HCT116 (cell line): ENCODE measurements at regions not wholly inside any gene's neighbourhood (a gene's known extent, or its start where the extent isn't known, plus 50 kb on each side); places are given as distances from the start of the nearest gene placed in this dataset.

Experiments used
- ATAC-seq: fragments of 200-7000 bp; cut with Tn5 transposase; 2 replicates; pipeline ENCODE4 v1.9.1; 2020; ENCODE audit warnings: mild to moderate bottlenecking, moderate library complexity
- BruUV-seq: library from RNA; stranded (reverse); fragments of 400-500 nt; replicated peaks from 2 replicates; lab custom pipeline; 2021; lab: Mats Ljungman, UMichigan
- CTCF ChIA-PET: fragments of 300-600 bp; sonication (Branson Sonifier 250); formaldehyde crosslinking; loops from one replicate; lab custom pipeline; 2021; ENCODE audit warnings: antibody characterized with exemption; lab: Charles Lee
- POLR2A ChIA-PET: fragments of 300-600, 350-600 bp; sonication (Branson Sonifier 250); formaldehyde crosslinking; loops from one replicate; lab custom pipeline; 2021; ENCODE audit warnings: antibody characterized with exemption; lab: Charles Lee
- RAD21 ChIA-PET, 2 experiments: fragments of 300-600 bp; sonication (Branson Sonifier 250); formaldehyde crosslinking; loops; one replicate each; lab custom pipeline; 2023; ENCODE audit warnings: low total read pairs in 2 of 2; ENCODE audit not compliant: uncharacterized antibody in 2 of 2, unreplicated experiment in 2 of 2, low non-redundant PET in 1 of 2; lab: Charles Lee
- DNase-seq: peaks from one replicate; pipeline ENCODE4 v3.0.0-alpha.2; 2010; ENCODE audit warnings: low read depth, low spot score
- H2AFZ ChIP-seq: fragments of 200-600 bp; shearing (Covaris generic), sonication (generic); 2 replicates; pipeline ENCODE4 v1.6.1; 2017; ENCODE audit warnings: low read depth, mixed run types, mixed read lengths, antibody characterized with exemption, low read length; ENCODE audit not compliant: poor library complexity, severe bottlenecking
- H3K27ac ChIP-seq: 2 replicates; pipeline ENCODE4 v1.5.1; 2012; ENCODE audit warnings: low read depth, low read length
- H3K27me3 ChIP-seq: fragments of 200-600 bp; sonication (generic); 2 replicates; pipeline ENCODE4 v1.6.1; 2016; ENCODE audit warnings: mixed run types, low read length, mixed read lengths; ENCODE audit not compliant: insufficient read depth
- H3K36me3 ChIP-seq, 2 experiments: fragments of 200-500 bp in 1 of 2; fragments of 200-600 bp in 1 of 2; sonication (Bioruptor generic) in 1 of 2; sonication (generic) in 1 of 2; 2 replicates each; pipeline versions ENCODE4 v1.5.1 to v1.6.1; 2014 to 2016; ENCODE audit warnings: low read length in 2 of 2, inconsistent platforms in 1 of 2, mixed read lengths in 1 of 2, mixed run types in 1 of 2; ENCODE audit not compliant: insufficient read depth in 2 of 2, control insufficient read depth in 1 of 2
- H3K4me1 ChIP-seq, 2 experiments: fragments of 200-600 bp in 1 of 2; sonication (generic) in 1 of 2; 2 replicates each; pipeline versions ENCODE4 v1.5.1 to v1.6.1; 2012 to 2017; ENCODE audit warnings: low read length in 2 of 2, inconsistent platforms in 1 of 2, mild to moderate bottlenecking in 1 of 2, mixed read lengths in 1 of 2, mixed run types in 1 of 2, moderate library complexity in 1 of 2; ENCODE audit not compliant: insufficient read depth in 2 of 2, control insufficient read depth in 1 of 2
- H3K4me2 ChIP-seq: fragments of 200-600 bp; sonication (generic); 2 replicates; pipeline ENCODE4 v1.6.1; 2017; ENCODE audit warnings: mixed run types, low read length, mixed read lengths
- H3K4me3 ChIP-seq, 2 experiments: fragments of 200-600 bp in 1 of 2; sonication (generic) in 1 of 2; replicated peaks in 1 of 2; 2 replicates each; pipeline ENCODE4 v1.5.1; 2011 to 2016; ENCODE audit warnings: low read length in 2 of 2, control low read depth in 1 of 2, low read depth in 1 of 2, mild to moderate bottlenecking in 1 of 2, mixed read lengths in 1 of 2, mixed run types in 1 of 2
- H3K79me2 ChIP-seq: fragments of 200-600 bp; sonication (generic); 2 replicates; pipeline ENCODE4 v1.6.1; 2017; ENCODE audit warnings: mild to moderate bottlenecking, mixed run types, low read length, moderate library complexity, mixed read lengths; ENCODE audit not compliant: insufficient read depth
- H3K9ac ChIP-seq: fragments of 200-600 bp; sonication (generic); 2 replicates; pipeline ENCODE4 v1.6.1; 2016; ENCODE audit warnings: low read length, mixed read lengths
- H3K9me2 ChIP-seq: fragments of 200-600 bp; sonication (generic), shearing (Covaris generic); 2 replicates; pipeline ENCODE4 v1.6.1; 2017; ENCODE audit warnings: mixed run types, mild to moderate bottlenecking, moderate library complexity; ENCODE audit not compliant: insufficient read depth
- H3K9me3 ChIP-seq, 2 experiments: fragments of 200-500 bp in 1 of 2; fragments of 200-600 bp in 1 of 2; sonication (Bioruptor generic) in 1 of 2; sonication (generic) in 1 of 2; 2 replicates each; pipeline ENCODE4 v1.6.1; 2014 to 2017; ENCODE audit warnings: low read length in 2 of 2, mixed read lengths in 2 of 2, inconsistent platforms in 1 of 2, low read depth in 1 of 2, mild to moderate bottlenecking in 1 of 2, mixed run types in 1 of 2, moderate library complexity in 1 of 2; ENCODE audit not compliant: control insufficient read depth in 1 of 2, insufficient read depth in 1 of 2
- H4K20me1 ChIP-seq: fragments of 200-600 bp; sonication (generic), shearing (Covaris generic); 2 replicates; pipeline ENCODE4 v1.6.1; 2017; ENCODE audit warnings: mixed run types, mild to moderate bottlenecking, moderate library complexity; ENCODE audit not compliant: insufficient read depth
- FOSL1 ChIP-seq: IDR thresholded peaks from 2 replicates; pipeline ENCODE4 v1.6.1; 2012; ENCODE audit warnings: low read depth
- RAD21 ChIP-seq: IDR thresholded peaks from 2 replicates; pipeline ENCODE4 v1.6.1; 2012; ENCODE audit warnings: low read depth, mild to moderate bottlenecking
- SIN3A ChIP-seq: IDR thresholded peaks from 2 replicates; pipeline ENCODE4 v1.6.1; 2012; ENCODE audit warnings: low read depth
- SP1 ChIP-seq: IDR thresholded peaks from 2 replicates; pipeline ENCODE4 v1.6.1; 2012; ENCODE audit warnings: low read depth
- ZFX ChIP-seq: fragments of 450-650 bp; IDR thresholded peaks from 2 replicates; pipeline ENCODE4 v1.6.1; 2017
- intact Hi-C: fragments of 100-400 bp; cut with micrococcal nuclease; formaldehyde crosslinking; loops from 2 replicates; pipeline ENCODE4 v1.10.0; 2022
- TF ChIP-seq, protein P1 (sequence below): IDR thresholded peaks from 2 replicates; pipeline ENCODE4 v1.6.1; 2011; ENCODE audit warnings: mild to moderate bottlenecking, low read length, moderate library complexity; ENCODE audit not compliant: insufficient replicate concordance; ENCODE audit errors: extremely low read depth
- TF ChIP-seq, protein P2 (sequence below), 3 experiments: fragments of 200-600 bp in 1 of 3; sonication (generic) in 1 of 3; IDR thresholded peaks in 2 of 3; conservative IDR thresholded peaks in 1 of 3; 2 replicates each; pipeline ENCODE4 v1.5.1; 2012 to 2017; ENCODE audit warnings: low read depth in 2 of 3, low read length in 2 of 3, antibody characterized with exemption in 1 of 3, borderline replicate concordance in 1 of 3, control low read depth in 1 of 3, mild to moderate bottlenecking in 1 of 3, mixed read lengths in 1 of 3, mixed run types in 1 of 3, moderate library complexity in 1 of 3; ENCODE audit not compliant: insufficient read depth in 1 of 3

DNA sequence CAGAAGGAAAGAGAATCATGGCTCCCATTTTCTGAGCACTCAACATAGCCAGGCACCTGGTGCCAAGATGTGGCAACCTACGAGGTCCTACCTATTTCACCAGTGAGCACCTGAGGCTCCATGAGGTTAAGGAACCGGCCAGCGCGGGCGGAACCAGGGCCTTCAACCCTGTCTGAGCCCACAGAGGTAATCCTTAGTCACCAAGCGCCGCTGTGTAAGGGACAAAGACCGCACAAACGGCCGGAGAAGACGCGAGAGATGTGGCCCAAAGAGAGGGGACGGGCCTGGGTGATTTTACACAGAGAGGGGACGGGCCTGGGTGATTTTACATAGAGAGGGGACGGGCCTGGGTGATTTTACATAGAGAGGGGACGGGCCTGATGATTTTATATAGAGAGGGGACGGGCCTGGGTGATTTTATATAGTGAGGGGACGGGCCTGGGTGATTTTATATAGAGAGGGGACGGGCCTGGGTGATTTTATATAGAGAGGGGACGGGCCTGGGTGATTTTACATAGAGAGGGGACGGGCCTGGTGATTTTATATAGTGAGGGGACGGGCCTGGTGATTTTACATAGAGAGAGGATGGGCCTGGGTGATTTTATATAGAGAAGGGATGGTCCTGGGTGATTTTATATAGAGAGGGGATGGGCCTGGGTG lies 114.2 kb downstream of the SMIM20 start (continued):
- TF ChIP-seq, protein P1, sequence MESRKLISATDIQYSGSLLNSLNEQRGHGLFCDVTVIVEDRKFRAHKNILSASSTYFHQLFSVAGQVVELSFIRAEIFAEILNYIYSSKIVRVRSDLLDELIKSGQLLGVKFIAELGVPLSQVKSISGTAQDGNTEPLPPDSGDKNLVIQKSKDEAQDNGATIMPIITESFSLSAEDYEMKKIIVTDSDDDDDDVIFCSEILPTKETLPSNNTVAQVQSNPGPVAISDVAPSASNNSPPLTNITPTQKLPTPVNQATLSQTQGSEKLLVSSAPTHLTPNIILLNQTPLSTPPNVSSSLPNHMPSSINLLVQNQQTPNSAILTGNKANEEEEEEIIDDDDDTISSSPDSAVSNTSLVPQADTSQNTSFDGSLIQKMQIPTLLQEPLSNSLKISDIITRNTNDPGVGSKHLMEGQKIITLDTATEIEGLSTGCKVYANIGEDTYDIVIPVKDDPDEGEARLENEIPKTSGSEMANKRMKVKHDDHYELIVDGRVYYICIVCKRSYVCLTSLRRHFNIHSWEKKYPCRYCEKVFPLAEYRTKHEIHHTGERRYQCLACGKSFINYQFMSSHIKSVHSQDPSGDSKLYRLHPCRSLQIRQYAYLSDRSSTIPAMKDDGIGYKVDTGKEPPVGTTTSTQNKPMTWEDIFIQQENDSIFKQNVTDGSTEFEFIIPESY, result no peak
- TF ChIP-seq ZFX, result no peak

DNA sequence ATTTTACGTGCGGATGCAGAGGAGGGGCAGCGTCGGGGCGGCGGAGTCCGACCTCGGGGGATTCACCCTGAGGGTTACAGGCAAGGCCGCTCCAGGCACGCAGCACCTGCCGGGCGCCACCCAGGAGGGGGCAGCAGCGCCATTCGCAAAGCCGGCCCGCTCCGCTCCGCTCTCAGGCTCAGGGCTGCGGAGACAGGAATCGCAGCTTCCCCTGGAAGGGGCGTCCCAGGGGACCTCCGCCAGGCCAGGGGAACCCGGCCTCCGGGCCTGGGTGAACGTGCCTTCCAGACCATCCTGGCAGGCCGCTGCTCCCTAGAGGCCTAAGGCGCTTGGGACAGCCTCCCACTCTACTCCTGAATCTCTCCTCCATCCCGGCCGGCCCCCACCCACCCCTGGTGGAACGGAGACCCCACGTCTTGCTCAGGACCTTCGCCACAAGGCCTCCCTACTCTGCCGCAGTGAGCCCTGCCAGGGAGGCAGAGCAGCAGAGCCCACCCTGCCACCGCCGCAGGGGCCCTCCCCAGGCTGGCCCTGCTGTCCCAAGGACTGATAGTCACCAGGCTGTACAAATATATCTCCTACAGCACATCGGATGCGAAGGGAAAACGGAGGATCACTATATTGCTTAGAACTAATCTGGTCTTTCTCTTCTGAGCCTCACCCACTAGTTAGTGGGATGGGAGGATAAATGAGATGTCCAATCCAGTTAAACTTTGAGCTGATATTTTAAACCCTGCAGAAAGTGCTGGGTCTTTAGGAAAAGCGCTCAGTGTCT lies 115.0 kb downstream of the SMIM20 start:
- DNase-seq (no peak), ATAC-seq (peak; percentile 94)
- H3K4me3 ChIP-seq, result no peak overlapping the region
- H3K4me1 ChIP-seq, result no peaks in the 10 kb centered on the region
- H2AFZ ChIP-seq, result no peak overlapping the region
- ChIA-PET RAD21 (no interaction called here), CTCF (interaction anchor here (1.9 kb wide), 1 partner anchor 132 kb away, joined by 4 read pairs; no protein-coding TSS in a partner anchor), POLR2A (no interaction called here)
- no peaks in the 10 kb centered on the region for H3K27me3 ChIP-seq
- H3K9me3 ChIP-seq, result no peaks in the 10 kb centered on the region
- BruUV-seq, result no TSS peak
- no peak overlapping the region for H3K4me2 ChIP-seq
- TF ChIP-seq RAD21, result peak; percentile 78
- no peak for TF ChIP-seq SP1
- TF ChIP-seq, protein P2, sequence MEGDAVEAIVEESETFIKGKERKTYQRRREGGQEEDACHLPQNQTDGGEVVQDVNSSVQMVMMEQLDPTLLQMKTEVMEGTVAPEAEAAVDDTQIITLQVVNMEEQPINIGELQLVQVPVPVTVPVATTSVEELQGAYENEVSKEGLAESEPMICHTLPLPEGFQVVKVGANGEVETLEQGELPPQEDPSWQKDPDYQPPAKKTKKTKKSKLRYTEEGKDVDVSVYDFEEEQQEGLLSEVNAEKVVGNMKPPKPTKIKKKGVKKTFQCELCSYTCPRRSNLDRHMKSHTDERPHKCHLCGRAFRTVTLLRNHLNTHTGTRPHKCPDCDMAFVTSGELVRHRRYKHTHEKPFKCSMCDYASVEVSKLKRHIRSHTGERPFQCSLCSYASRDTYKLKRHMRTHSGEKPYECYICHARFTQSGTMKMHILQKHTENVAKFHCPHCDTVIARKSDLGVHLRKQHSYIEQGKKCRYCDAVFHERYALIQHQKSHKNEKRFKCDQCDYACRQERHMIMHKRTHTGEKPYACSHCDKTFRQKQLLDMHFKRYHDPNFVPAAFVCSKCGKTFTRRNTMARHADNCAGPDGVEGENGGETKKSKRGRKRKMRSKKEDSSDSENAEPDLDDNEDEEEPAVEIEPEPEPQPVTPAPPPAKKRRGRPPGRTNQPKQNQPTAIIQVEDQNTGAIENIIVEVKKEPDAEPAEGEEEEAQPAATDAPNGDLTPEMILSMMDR (IDR thresholded peaks at IDR 0.05 in 2 of 3, conservative IDR thresholded peaks at IDR 0.05 in 1 of 3; ENCODE audit: borderline replicate concordance in 1 of 3, insufficient read depth in 1 of 3, low read depth in 2 of 3, low read length in 2 of 3), result peak; percentile 17 to 64 (median 58); a peak in 4 of 6 replicates
- no peak for TF ChIP-seq SIN3A
- TF ChIP-seq FOSL1, result no peak
- no peak overlapping the region for H3K9ac ChIP-seq
- intact Hi-C loops, result no loop called here
- H3K27ac ChIP-seq, result no peak overlapping the region
- H3K79me2 ChIP-seq, result no peaks in the 10 kb centered on the region
- H3K9me2 ChIP-seq, result no peaks in the 10 kb centered on the region
- H3K36me3 ChIP-seq, result no peaks in the 10 kb centered on the region
- no peaks in the 10 kb centered on the region for H4K20me1 ChIP-seq
